GM15510 (cell line): ENCODE measurements at regions not wholly inside any gene's neighbourhood (a gene's known extent, or its start where the extent isn't known, plus 50 kb on each side); places are given as distances from the start of the nearest gene placed in this dataset.

Experiments
- POLR2A ChIP-seq: IDR thresholded peaks from 3 replicates; pipeline ENCODE4 v1.6.1; 2011; ENCODE audit warnings: borderline replicate concordance; ENCODE audit not compliant: insufficient read length; ENCODE audit errors: extremely low read depth

GRCh38 chr2:133732059-133732458, 163.8 kb upstream of the NCKAP5 start:
- TF ChIP-seq POLR2A, result no peak

- no peak for TF ChIP-seq POLR2A
These were observed 165.0 kb upstream of the NCKAP5 start for GRCh38 chr2:133732982-133733900.

- TF ChIP-seq POLR2A, result no peak
These were observed 165.6 kb upstream of the NCKAP5 start for GRCh38 chr2:133733901-133734255.

GRCh38 chr2:133734716-133735495, 166.6 kb upstream of the NCKAP5 start:
- TF ChIP-seq POLR2A, result no peak

- TF ChIP-seq POLR2A, result no peak
These were observed 168.4 kb upstream of the NCKAP5 start for GRCh38 chr2:133736674-133737073.

GRCh38 chr2:133737242-133737993, 169.2 kb upstream of the NCKAP5 start:
- no peak for TF ChIP-seq POLR2A

- no peak for TF ChIP-seq POLR2A
These were observed 170.8 kb upstream of the NCKAP5 start for GRCh38 chr2:133739039-133739438.

- TF ChIP-seq POLR2A, result no peak
These were observed 172.2 kb upstream of the NCKAP5 start for GRCh38 chr2:133740500-133740899.

- TF ChIP-seq POLR2A, result no peak
These were observed 179.9 kb upstream of the NCKAP5 start for GRCh38 chr2:133748007-133748700.

GRCh38 chr2:133753665-133754064, 185.4 kb upstream of the NCKAP5 start:
- no peak for TF ChIP-seq POLR2A

- no peak for TF ChIP-seq POLR2A
These were observed 187.4 kb upstream of the NCKAP5 start for GRCh38 chr2:133755480-133756300.

GRCh38 chr2:133756833-133757232, 188.6 kb upstream of the NCKAP5 start:
- no peak for TF ChIP-seq POLR2A

GRCh38 chr2:133760376-133760775, 192.1 kb upstream of the NCKAP5 start:
- no peak for TF ChIP-seq POLR2A

- TF ChIP-seq POLR2A, result no peak
These were observed 197.4 kb upstream of the NCKAP5 start for GRCh38 chr2:133765658-133766057.
